Activated T-cell treated with anti-CD3 and anti-CD28 coated beads, Interleukin-2, amount 50 U/mL, for 72 hours (primary cell): ENCODE measurements at regions not wholly inside any gene's neighbourhood (a gene's known extent, or its start where the extent isn't known, plus 50 kb on each side); places are given as distances from the start of the nearest gene placed in this dataset.

Experiments
- ATAC-seq, 2 donors: fragments of 150-1000 bp; cut with Tn5 transposase; replicated peaks in 1 of 2; 2 replicates each; pipeline ENCODE4 v1.10.0; 2021; ENCODE audit warnings: moderate library complexity in 2 of 2, mild to moderate bottlenecking in 1 of 2
- DNase-seq, 2 donors: peaks; one replicate each; pipeline ENCODE4 v3.0.0; 2021 to 2022; ENCODE audit warnings: mixed read lengths in 1 of 2
- H3K27ac Mint-ChIP-seq: one replicate; pipeline ENCODE4 v1.8.0; 2022; ENCODE audit warnings: mild to moderate bottlenecking, moderate library complexity, mixed read lengths
- H3K27me3 Mint-ChIP-seq: one replicate; pipeline ENCODE4 v1.8.0; 2022; ENCODE audit warnings: low read depth, mixed read lengths
- H3K36me3 Mint-ChIP-seq, 2 donors: one replicate each; pipeline ENCODE4 v1.8.0; 2022; ENCODE audit warnings: mixed read lengths in 2 of 2, mild to moderate bottlenecking in 1 of 2; ENCODE audit not compliant: insufficient read depth in 2 of 2
- H3K4me1 Mint-ChIP-seq: one replicate; pipeline ENCODE4 v1.8.0; 2022; ENCODE audit warnings: low read depth, mixed read lengths
- H3K4me3 Mint-ChIP-seq, 2 donors: one replicate each; pipeline ENCODE4 v1.8.0; 2022; ENCODE audit warnings: mild to moderate bottlenecking in 2 of 2, mixed read lengths in 2 of 2, moderate library complexity in 2 of 2
- H3K9me3 Mint-ChIP-seq, 2 donors: one replicate each; pipeline ENCODE4 v1.8.0; 2022; ENCODE audit warnings: mixed read lengths in 2 of 2

DNA sequence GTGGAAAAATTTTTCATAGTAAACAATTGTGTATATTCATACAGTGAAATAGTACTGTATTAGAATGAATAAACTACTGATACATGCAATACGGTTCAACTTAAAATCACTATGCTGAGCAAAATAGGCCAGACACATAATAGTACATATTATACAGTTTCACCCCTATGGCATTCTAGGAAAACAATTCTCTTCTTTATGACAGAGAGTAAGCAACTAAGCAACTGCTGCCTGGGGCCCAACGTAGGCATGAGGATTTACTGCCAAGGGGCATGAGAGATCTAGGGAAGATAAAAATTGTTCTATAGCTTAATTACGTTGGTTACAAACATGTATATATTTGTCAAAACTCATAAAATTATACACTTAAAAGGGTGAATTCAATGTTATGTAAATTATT lies 180.2 kb downstream of the DRD1 start:
- no peak for ATAC-seq
- Mint-ChIP-seq H3K36me3 (no peaks in the 10 kb centered on the region), H3K4me1 (no peaks in the 10 kb centered on the region), H3K27me3 (peaks cover 17% of the 10 kb centered on the region), H3K9me3 (no peaks in the 10 kb centered on the region), H3K4me3 (no peak overlapping the region), H3K27ac (no peak overlapping the region)
- DNase-seq = no peak

DNA sequence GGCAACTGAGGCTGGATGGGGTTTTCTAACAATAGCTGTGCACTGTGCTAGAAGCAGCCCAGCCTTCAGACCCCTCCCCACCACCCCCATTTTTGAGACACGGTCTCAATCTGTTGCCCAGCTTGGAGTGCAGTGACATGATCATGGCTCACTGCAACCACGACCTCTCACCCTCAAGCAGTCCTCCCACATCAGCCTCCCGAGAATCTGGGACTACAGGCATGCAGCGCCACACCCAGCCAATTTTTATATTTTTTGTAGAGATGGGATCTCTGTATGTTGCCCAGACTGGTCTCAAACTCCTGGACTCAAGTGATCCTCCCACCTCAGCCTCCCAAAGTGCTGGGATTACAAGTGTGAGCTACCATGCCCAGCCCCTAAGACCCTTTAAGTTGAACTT lies 182.5 kb downstream of the DRD1 start:
- H3K4me1 Mint-ChIP-seq = no peaks in the 10 kb centered on the region
- no peak for ATAC-seq
- peaks cover 17% of the 10 kb centered on the region for H3K27me3 Mint-ChIP-seq
- H3K36me3 Mint-ChIP-seq = no peaks in the 10 kb centered on the region
- no peak overlapping the region for H3K27ac Mint-ChIP-seq
- DNase-seq = no peak
- no peak overlapping the region for H3K4me3 Mint-ChIP-seq
- no peaks in the 10 kb centered on the region for H3K9me3 Mint-ChIP-seq

DNA sequence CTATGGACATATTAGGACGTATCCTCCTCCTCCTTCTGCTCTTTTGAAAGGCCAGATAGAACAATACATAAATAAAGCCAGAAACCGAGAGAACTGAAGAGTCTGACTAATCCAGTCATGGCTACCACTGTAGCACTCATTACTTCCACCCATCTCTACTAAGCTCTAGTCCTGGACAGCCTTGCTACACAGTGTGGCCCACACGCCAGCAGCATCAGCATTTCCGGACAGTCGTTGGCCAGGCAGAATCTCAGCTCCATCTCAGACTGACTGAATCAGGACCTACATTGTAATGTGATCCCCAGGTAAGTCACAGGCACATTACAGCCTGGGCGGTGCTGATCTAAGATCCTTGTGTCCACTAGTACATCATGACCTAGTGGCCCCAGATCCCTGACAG lies 182.9 kb downstream of the DRD1 start:
- H3K4me3 Mint-ChIP-seq = no peak overlapping the region
- no peaks in the 10 kb centered on the region for H3K4me1 Mint-ChIP-seq
- H3K27ac Mint-ChIP-seq = no peak overlapping the region
- H3K36me3 Mint-ChIP-seq = no peaks in the 10 kb centered on the region
- ATAC-seq (no peak), DNase-seq (no peak)
- peaks cover 17% of the 10 kb centered on the region for H3K27me3 Mint-ChIP-seq
- H3K9me3 Mint-ChIP-seq = no peaks in the 10 kb centered on the region

DNA sequence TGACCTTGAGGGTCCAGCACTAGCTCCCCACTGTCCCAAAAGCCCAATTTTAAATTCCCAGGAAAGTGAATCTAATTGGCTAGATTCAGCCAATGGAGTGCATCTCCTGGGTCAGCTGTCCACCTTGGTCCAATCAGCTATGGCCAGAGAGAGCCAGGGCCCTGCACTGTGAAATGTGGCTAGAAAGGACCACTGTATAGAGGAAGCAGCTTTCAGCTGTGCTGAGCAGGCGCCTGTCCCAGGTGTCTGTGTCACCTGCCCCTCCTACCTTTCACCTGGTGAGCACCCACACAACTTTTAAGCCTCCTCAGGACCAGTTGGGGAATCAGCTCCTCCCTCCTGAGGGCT lies 186.2 kb downstream of the DRD1 start:
- no peaks in the 10 kb centered on the region for H3K4me1 Mint-ChIP-seq
- no peak overlapping the region for H3K4me3 Mint-ChIP-seq
- ATAC-seq (no peak), DNase-seq (no peak)
- H3K9me3 Mint-ChIP-seq = no peaks in the 10 kb centered on the region
- peaks cover 25% of the 10 kb centered on the region for H3K27me3 Mint-ChIP-seq
- no peaks in the 10 kb centered on the region for H3K36me3 Mint-ChIP-seq
- no peak overlapping the region for H3K27ac Mint-ChIP-seq

DNA sequence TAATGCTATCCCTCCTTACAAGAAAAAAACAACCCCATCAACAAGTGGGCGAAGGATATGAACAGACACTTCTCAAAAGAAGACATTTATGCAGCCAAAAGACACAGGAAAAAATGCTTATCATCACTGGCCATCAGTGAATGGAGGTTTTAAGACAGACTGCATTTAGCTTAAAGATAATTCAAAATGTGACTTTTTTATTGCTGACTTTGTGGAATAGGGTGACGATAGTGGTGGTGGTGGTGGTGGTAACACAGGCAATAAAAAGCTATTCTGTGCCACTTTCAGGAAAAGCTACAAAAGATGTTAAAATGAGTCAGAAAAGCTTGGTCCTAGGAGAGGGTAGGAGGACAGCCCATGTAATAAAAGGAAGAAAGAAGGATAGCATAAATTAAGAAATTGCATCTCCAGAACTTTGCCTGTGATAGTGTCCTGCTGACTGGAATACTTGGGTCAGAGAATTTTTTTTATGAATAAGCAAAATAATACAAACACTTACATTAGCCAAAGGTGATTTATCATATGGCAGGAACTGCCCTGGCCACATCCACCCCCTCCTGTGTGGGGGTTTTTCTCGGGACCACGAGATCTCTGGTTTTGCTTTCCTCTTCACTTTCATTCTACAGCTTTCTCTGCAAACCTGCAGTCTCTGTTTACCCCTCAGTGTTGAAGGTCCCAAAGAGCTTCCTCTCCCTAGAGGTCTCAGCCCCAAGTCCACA lies 186.7 kb downstream of the DRD1 start:
- ATAC-seq = no peak
- H3K27ac Mint-ChIP-seq = no peak overlapping the region
- no peaks in the 10 kb centered on the region for H3K9me3 Mint-ChIP-seq
- no peak overlapping the region for H3K4me3 Mint-ChIP-seq
- peaks cover 25% of the 10 kb centered on the region for H3K27me3 Mint-ChIP-seq
- H3K4me1 Mint-ChIP-seq = no peaks in the 10 kb centered on the region
- no peak for DNase-seq
- H3K36me3 Mint-ChIP-seq = no peaks in the 10 kb centered on the region

DNA sequence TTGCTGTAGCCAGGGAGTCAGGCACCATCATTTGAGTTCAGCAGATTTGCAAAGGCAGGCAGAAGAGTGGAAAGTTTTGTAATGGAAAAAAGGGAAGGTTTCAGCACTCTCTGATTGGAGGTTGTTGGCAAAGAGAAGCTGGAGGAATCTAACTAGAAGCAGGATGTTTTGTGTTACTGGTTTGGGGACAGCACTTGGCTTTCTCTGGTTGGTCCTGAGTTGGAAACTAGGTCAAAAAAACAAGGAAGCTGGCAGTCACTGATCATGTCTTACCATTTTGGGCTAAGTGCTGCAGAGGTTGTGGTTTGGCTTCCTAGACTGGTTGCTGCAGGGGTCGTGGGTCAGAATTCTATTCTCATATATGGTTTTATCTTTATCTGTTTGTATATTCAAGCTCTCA lies 189.8 kb downstream of the DRD1 start:
- DNase-seq (no peak), ATAC-seq (no peak)
- Mint-ChIP-seq H3K36me3 (no peaks in the 10 kb centered on the region), H3K4me1 (no peaks in the 10 kb centered on the region), H3K9me3 (no peaks in the 10 kb centered on the region), H3K4me3 (no peak overlapping the region), H3K27ac (no peak overlapping the region), H3K27me3 (peaks cover 12% of the 10 kb centered on the region)

DNA sequence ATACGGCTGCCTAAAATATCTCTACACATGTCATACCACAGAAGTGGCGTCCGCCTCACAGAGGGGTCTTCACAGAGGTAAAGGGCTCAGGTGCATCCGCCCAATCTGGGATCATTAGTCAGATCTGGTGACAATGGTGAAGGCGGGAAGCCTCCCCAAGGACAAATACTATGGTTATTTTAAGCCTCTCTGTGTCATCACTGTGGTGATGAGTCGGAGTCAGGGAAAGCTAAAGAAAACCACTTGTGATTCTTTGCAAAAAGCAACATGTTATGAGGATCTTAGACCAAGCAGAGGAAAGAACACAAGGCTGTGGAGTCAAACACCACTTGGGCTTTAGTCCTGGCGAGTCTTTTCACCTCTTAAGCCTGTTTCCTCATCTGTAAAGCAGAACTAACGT lies 190.4 kb downstream of the DRD1 start:
- ATAC-seq (peak in 1 of 2 donors; percentile 17), DNase-seq (no peak)
- Mint-ChIP-seq H3K9me3 (no peaks in the 10 kb centered on the region), H3K36me3 (no peaks in the 10 kb centered on the region), H3K4me3 (no peak overlapping the region), H3K27me3 (peaks cover 18% of the 10 kb centered on the region), H3K27ac (no peak overlapping the region), H3K4me1 (no peaks in the 10 kb centered on the region)

DNA sequence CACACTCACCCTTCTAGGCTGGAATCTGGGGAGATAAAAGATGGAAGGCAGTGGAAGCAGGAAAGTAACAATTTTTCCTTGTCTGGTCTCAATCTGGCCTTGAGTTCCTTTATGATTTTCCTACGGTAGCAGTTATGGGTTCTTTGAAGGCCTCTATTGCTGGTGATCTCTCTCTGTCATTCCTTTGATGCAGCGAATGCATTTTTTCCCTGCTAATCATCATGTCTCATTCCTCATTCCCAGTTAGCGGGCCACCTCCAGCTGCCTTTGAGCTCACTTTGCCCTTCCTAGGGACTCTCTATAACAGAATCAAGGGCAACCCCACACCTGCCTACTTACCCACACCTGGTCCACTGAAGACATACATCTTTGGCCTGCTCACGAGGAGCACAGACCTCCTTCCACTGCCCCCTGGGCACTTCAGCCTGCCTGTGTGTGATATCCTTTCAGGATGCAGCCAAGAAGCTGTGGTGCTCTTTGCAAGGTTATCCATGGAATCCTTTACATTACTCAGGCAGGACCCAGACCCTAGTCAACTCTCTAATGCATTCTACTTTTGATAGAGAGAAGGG lies 191.7 kb downstream of the DRD1 start:
- ATAC-seq = no peak
- Mint-ChIP-seq H3K4me3 (no peak overlapping the region), H3K27me3 (peaks cover 30% of the 10 kb centered on the region), H3K4me1 (no peaks in the 10 kb centered on the region), H3K27ac (no peak overlapping the region), H3K36me3 (no peaks in the 10 kb centered on the region), H3K9me3 (peaks cover 0 to 2% of the 10 kb centered on the region in 2 donors)
- no peak for DNase-seq

DNA sequence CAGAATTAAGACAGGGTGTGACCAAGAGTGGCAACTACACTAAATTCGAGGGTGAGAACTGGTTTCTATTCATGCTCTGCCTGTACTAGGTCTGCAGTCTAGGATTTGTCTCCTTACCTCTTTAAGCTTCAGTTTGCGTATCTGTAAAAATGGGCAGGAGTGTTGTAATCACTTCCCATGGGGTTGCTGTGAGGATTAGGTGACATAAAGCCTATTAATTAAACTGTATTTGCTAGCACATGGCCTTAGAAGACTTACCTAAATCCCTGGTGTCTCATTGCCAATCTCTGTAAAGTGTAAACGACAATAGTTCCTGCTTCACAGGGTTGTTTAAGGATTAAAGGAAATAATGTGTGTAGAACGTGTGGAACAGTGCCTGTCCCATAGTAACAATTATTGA lies 193.6 kb downstream of the DRD1 start:
- Mint-ChIP-seq H3K4me1 (peaks cover 17% of the 10 kb centered on the region), H3K27ac (no peak overlapping the region), H3K36me3 (no peaks in the 10 kb centered on the region), H3K27me3 (peaks cover 37% of the 10 kb centered on the region), H3K4me3 (no peak overlapping the region), H3K9me3 (peaks cover 0 to 2% of the 10 kb centered on the region in 2 donors)
- ATAC-seq (no peak), DNase-seq (no peak)

DNA sequence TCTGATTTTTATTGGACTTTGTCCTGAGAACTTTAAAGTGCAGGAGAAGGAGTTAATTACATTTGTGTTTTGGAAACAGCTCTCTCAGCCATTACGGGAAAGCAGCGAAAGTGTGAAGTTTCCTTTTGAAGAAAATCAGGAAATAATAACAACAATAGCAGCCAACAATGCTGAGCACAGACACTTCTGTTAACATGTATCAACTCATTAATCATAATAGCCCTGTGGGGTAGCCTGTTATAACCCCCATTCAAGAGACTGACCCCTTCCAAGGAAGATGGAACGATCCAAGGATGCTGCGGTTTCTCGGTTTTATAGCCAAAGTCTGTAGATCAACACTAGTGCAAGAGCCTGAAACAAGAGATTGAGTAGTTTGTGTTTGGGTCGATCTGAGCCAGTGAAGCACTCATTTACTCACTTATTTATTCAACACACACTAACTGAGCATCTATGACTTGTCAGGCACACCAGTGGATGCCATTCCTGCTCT lies 195.5 kb downstream of the DRD1 start:
- DNase-seq (no peak), ATAC-seq (no peak)
- Mint-ChIP-seq H3K27me3 (peaks cover 47% of the 10 kb centered on the region), H3K9me3 (peaks cover 0 to 2% of the 10 kb centered on the region in 2 donors), H3K36me3 (no peaks in the 10 kb centered on the region), H3K4me3 (no peak overlapping the region), H3K27ac (no peak overlapping the region), H3K4me1 (peaks cover 17% of the 10 kb centered on the region)

DNA sequence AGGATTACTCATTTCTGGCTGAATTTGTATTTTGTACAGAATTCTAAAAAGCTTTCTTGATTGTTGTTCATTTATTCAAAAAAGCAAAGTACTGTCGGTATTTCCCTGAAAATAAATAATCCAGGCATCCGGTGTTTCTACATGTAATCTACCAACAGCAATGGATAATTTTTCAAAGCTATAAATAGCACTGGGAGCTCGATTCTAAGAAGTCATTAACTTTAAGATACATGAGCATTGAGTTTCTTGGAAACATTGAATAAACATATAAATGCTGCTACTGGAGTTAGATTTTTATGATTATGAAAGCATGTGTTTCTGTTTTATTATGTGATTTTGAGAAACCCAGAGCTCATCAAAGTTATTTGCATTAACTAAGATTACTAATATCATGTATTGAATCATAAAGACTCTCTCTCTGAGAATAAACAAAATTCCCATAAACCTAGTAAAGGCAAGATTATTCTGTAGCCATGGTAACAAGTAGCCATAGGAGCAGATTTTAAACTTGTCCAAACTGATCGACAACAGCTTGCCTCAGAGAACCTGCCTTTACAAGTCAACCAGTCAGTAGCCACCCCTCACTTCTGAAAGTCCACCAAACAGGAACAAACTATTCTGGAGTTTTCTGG lies 197.0 kb downstream of the DRD1 start:
- peaks cover 53% of the 10 kb centered on the region for H3K27me3 Mint-ChIP-seq
- H3K4me1 Mint-ChIP-seq = peaks cover 17% of the 10 kb centered on the region
- no peak for ATAC-seq
- H3K27ac Mint-ChIP-seq = no peak overlapping the region
- peaks cover 0 to 2% of the 10 kb centered on the region in 2 donors for H3K9me3 Mint-ChIP-seq
- no peaks in the 10 kb centered on the region for H3K36me3 Mint-ChIP-seq
- H3K4me3 Mint-ChIP-seq = no peak overlapping the region
- no peak for DNase-seq

DNA sequence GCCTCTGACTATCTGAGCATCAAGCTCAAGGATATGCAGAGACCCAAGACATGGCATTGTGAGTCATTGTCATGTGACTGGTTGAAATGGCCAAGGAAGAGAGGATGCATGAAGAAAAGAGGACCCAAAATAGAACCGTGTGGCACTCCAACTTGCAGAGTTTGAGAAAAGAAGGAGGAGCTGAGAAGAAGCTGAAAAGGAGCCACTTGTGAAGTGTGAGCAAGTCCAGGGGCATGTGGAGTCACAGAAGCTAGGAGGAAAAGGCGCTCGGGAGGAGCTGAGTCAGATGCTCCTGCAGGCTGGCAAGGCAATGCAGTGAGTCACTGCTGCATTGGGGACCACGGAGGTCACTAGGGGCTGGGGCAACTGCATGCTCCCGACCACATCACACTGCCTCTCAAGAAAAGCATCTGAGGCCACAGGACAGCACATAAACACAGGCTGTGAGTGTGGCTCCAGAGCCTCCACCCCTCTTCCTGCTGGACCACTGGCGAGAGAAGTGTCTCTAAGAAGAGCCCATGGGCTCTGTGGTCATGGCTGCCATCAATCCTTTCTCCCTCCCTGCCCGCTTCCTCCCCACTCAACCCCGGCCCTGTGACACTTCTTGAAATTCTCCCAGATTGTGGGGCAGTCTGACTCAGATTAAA lies 197.6 kb downstream of the DRD1 start:
- H3K4me1 Mint-ChIP-seq = peaks cover 17% of the 10 kb centered on the region
- no peak overlapping the region for H3K27ac Mint-ChIP-seq
- ATAC-seq (peak; percentile 86 to 89), DNase-seq (peak; percentile 26 to 51)
- no peaks in the 10 kb centered on the region for H3K36me3 Mint-ChIP-seq
- peaks cover 0 to 2% of the 10 kb centered on the region in 2 donors for H3K9me3 Mint-ChIP-seq
- peak overlapping the region in 1 of 2 donors; percentile 19 for H3K4me3 Mint-ChIP-seq
- H3K27me3 Mint-ChIP-seq = peaks cover 58% of the 10 kb centered on the region

DNA sequence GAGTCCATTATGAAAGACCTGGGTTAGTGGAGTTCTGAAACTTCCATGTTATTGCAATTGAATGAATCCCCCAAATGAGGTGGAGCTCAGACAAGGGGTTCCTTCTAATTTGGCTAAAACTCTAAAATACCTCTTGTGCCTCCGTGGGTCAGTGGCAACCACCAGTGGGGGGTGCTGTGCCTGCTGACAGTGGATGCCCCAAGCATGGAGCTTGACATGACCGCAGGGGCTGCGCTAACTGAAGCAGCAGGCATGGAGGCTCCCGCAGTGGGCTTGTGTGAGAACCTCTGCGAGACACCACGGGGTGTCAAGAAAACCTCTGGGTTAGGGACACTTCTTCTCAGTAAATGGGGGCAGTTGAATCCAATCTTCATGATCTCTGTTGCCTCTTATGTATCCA lies 200.5 kb downstream of the DRD1 start:
- ATAC-seq (no peak), DNase-seq (no peak)
- H3K4me1 Mint-ChIP-seq = peaks cover 17% of the 10 kb centered on the region
- H3K27me3 Mint-ChIP-seq = peaks cover 60% of the 10 kb centered on the region
- H3K4me3 Mint-ChIP-seq = no peak overlapping the region
- peaks cover 0 to 2% of the 10 kb centered on the region in 2 donors for H3K9me3 Mint-ChIP-seq
- no peak overlapping the region for H3K27ac Mint-ChIP-seq
- H3K36me3 Mint-ChIP-seq = no peaks in the 10 kb centered on the region
